Activated naive CD8-positive, alpha-beta T cell treated with anti-CD3 and anti-CD28 coated beads, Interleukin-2, amount 50 U/mL, for 24 hours (primary cell): ENCODE measurements at regions not wholly inside any gene's neighbourhood (a gene's known extent, or its start where the extent isn't known, plus 50 kb on each side); places are given as distances from the start of the nearest gene placed in this dataset.

Experiments
- ATAC-seq: fragments of 150-1000 bp; cut with Tn5 transposase; one replicate; pipeline ENCODE4 v1.10.0; 2021
- DNase-seq: peaks from one replicate; pipeline ENCODE4 v3.0.0; 2021
- H3K27ac Mint-ChIP-seq: one replicate; pipeline ENCODE4 v1.8.0; 2021; ENCODE audit warnings: mild to moderate bottlenecking, mixed read lengths
- H3K27me3 Mint-ChIP-seq: one replicate; pipeline ENCODE4 v1.8.0; 2021; ENCODE audit warnings: mixed read lengths
- H3K36me3 Mint-ChIP-seq: one replicate; pipeline ENCODE4 v1.8.0; 2021; ENCODE audit warnings: low read depth, mixed read lengths
- H3K4me1 Mint-ChIP-seq: one replicate; pipeline ENCODE4 v1.8.0; 2021; ENCODE audit warnings: mixed read lengths
- H3K4me3 Mint-ChIP-seq: one replicate; pipeline ENCODE4 v1.8.0; 2021; ENCODE audit warnings: mild to moderate bottlenecking, moderate library complexity, mixed read lengths
- H3K9me3 Mint-ChIP-seq: one replicate; pipeline ENCODE4 v1.8.0; 2021; ENCODE audit warnings: mixed read lengths

DNA sequence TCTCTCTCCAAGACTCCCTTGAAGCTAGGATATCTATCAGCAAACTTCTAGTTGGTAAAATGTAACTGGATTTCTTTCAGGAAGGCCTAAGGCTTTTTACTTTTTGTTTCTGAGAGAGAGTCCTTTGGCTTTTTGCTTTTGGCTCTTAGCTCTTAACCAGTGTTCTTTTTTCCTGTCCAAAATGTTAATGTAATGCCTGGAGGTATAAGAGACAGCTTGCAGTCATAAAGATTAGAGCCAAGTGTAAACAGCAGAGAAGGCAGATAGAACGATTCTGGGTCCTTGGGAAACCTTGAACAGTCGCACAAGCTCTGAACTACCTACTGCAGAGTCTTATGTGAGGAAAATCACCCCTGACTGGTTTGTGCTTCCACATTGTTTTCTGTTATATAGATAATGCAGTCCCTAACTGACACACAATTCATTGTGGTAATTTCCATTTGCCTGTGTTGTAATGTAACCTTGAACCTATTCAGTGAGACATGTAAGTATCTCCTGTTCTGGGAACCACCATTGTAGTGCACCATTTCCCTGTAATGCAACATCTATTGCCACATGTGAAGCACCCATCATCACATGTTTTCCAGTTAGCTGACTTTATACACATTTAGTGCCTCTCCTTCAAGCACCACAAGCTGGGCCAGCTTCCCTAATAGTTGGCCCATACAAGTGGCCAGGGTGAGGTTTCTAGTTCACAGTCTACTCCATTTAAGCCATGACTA lies 1311.9 kb downstream of the ROBO1 start:
- H3K4me3 Mint-ChIP-seq, result no peak overlapping the region
- no peak for ATAC-seq
- no peak overlapping the region for H3K27ac Mint-ChIP-seq
- H3K4me1 Mint-ChIP-seq, result no peaks in the 10 kb centered on the region
- no peak for DNase-seq
- no peaks in the 10 kb centered on the region for H3K36me3 Mint-ChIP-seq
- H3K27me3 Mint-ChIP-seq, result no peaks in the 10 kb centered on the region
- peaks cover 10% of the 10 kb centered on the region for H3K9me3 Mint-ChIP-seq

DNA sequence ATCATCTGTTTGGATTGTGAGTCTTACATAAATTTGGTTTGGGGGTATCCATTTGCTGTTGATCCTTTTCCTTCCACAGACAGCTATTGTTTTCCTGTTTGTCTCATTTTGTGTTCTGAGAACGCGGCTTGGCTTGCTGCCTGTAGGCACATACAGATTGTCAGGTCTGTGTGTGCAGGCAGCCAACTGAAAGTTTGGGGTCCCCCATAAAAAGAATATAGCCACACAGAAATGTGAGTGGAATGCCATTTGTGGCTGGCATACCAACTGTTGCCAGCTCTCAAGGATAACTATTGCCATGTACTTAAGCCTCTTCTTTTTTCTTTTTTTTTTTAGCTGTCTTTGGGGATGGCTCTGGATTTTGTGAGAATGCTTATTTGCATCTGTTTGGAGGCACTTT lies 1308.0 kb downstream of the ROBO1 start:
- H3K27me3 Mint-ChIP-seq, result no peaks in the 10 kb centered on the region
- no peak overlapping the region for H3K27ac Mint-ChIP-seq
- ATAC-seq, result no peak
- DNase-seq, result no peak
- no peak overlapping the region for H3K4me3 Mint-ChIP-seq
- no peaks in the 10 kb centered on the region for H3K4me1 Mint-ChIP-seq
- peaks cover 12% of the 10 kb centered on the region for H3K9me3 Mint-ChIP-seq
- H3K36me3 Mint-ChIP-seq, result no peaks in the 10 kb centered on the region

DNA sequence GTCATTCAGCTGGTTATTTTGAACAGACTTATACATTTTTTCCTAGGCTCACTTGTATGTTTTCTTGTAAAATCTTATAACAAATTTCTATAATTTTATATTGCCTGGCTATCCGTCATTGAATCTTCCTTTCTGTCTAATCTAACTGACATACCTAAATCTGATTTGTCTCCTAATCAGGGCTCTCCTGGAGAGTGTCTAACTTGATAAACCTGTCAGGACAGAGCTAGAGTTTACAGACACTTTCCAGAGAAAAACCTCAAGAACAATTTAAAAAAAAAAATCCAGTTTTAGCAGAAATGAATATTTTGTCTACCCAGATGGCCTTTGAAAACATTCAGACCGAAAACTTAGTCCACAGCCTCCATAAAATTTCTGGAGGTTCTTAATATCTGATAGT lies 1305.8 kb downstream of the ROBO1 start:
- H3K36me3 Mint-ChIP-seq, result no peaks in the 10 kb centered on the region
- no peak overlapping the region for H3K4me3 Mint-ChIP-seq
- ATAC-seq, result no peak
- peaks cover 17% of the 10 kb centered on the region for H3K9me3 Mint-ChIP-seq
- H3K4me1 Mint-ChIP-seq, result no peaks in the 10 kb centered on the region
- H3K27ac Mint-ChIP-seq, result no peak overlapping the region
- DNase-seq, result no peak
- no peaks in the 10 kb centered on the region for H3K27me3 Mint-ChIP-seq

DNA sequence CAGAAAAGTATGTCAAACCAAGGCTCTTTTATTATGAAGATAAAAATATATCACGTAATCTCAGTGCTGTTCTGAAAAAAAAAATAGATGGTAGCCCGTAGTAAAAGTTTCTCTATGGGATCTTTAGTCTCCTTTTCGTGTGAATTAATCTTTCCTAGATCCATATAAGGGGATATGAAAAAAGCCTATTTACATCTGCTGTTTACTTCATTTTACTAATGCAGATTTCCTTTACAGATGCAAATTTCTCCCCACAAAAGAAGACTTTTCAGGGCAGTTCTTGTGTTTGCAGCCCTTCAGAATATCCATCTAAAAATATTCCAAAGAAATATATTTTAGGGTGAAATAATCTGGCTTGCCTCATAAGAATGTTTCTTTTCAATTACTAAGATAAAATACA lies 1291.7 kb downstream of the ROBO1 start:
- Mint-ChIP-seq H3K27me3 (no peaks in the 10 kb centered on the region), H3K27ac (no peak overlapping the region), H3K4me1 (no peaks in the 10 kb centered on the region), H3K4me3 (no peak overlapping the region), H3K36me3 (no peaks in the 10 kb centered on the region), H3K9me3 (peaks cover 25% of the 10 kb centered on the region)
- DNase-seq (no peak), ATAC-seq (no peak)

DNA sequence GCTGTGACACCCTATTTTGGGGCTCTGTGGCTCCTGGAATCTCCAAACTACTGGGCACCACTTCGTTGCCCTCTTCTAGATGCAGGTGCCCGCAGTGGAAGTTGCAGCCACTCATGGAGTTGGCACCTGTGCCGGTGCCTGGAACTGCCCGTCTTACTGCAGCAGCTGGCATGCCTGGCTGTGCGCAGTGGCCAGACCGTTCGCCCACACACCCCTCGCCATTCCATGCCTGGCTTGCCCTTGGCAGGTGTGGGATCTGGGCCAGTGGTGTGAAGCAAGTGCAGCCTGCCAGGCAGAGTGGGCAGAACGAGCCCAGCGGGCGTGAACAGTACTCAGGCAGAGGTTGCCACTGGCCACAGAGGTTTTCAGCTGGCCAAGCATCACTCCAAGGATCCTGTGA lies 1286.7 kb downstream of the ROBO1 start:
- DNase-seq, result no peak
- Mint-ChIP-seq H3K4me3 (no peak overlapping the region), H3K9me3 (peaks cover 14% of the 10 kb centered on the region), H3K27me3 (no peaks in the 10 kb centered on the region), H3K36me3 (no peaks in the 10 kb centered on the region), H3K4me1 (no peaks in the 10 kb centered on the region), H3K27ac (no peak overlapping the region)
- ATAC-seq, result no peak

DNA sequence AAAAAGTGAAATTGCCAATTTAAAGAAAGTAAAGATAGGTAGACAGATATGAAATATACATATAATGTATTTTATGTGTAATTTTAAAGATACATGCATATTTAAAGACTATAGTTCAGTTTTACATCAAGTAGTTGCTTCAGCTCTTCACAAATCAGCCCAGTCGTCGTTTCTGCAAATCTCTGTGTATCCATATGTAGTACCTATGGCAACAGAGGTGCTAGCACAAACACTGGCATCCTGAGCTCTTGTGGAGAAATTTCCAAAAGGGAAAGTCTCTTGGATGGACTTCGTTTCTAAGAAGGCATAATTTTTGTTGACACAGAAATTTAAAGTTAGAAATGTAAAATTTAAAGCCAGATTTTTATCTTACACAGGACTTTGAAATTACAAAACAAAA lies 1284.7 kb downstream of the ROBO1 start:
- Mint-ChIP-seq H3K4me3 (no peak overlapping the region), H3K27ac (no peak overlapping the region), H3K9me3 (peaks cover 18% of the 10 kb centered on the region), H3K36me3 (no peaks in the 10 kb centered on the region), H3K27me3 (no peaks in the 10 kb centered on the region), H3K4me1 (no peaks in the 10 kb centered on the region)
- ATAC-seq (no peak), DNase-seq (no peak)

DNA sequence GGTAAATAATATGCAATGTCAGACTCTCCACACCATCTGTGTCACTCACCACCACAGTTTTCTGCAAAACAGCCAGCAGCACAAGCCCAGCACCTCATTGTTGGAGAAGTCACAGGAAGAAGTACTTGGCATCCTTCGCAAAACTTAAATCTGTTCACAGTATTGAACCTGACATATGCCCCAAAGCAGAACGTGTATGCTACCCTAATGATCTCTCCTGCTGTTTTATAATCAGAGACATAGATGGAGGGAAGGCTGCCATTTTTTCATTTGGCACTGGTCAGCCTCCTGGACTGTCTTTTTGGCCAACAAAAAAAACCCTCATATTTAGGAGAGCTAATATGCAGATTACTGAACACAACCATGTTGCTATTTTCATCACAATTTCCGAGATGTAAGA lies 1272.9 kb downstream of the ROBO1 start:
- Mint-ChIP-seq H3K36me3 (no peaks in the 10 kb centered on the region), H3K27ac (no peak overlapping the region), H3K4me3 (no peak overlapping the region), H3K27me3 (no peaks in the 10 kb centered on the region), H3K9me3 (no peaks in the 10 kb centered on the region), H3K4me1 (no peaks in the 10 kb centered on the region)
- DNase-seq (no peak), ATAC-seq (no peak)

DNA sequence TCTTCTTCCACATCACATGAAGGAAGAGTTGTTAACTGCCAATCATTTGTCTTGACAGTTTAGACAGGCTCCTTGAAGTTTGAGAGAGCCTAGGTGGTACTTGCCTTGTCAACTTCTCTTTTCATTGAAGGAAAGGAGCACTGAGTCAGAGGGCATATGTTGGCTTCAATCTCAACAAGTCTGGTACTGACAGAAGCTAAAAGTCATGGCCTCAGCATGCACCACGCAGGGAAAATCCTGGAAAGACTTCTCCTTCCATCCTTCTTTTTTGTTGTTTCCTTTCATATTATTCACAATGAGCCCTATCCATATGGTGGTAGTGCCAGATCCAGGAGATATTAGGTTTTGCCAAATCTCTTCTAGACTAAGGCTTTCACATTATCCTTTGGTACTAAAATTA lies 1272.5 kb downstream of the ROBO1 start:
- Mint-ChIP-seq H3K4me3 (no peak overlapping the region), H3K36me3 (no peaks in the 10 kb centered on the region), H3K9me3 (no peaks in the 10 kb centered on the region), H3K27ac (no peak overlapping the region), H3K27me3 (no peaks in the 10 kb centered on the region), H3K4me1 (no peaks in the 10 kb centered on the region)
- DNase-seq (no peak), ATAC-seq (no peak)

DNA sequence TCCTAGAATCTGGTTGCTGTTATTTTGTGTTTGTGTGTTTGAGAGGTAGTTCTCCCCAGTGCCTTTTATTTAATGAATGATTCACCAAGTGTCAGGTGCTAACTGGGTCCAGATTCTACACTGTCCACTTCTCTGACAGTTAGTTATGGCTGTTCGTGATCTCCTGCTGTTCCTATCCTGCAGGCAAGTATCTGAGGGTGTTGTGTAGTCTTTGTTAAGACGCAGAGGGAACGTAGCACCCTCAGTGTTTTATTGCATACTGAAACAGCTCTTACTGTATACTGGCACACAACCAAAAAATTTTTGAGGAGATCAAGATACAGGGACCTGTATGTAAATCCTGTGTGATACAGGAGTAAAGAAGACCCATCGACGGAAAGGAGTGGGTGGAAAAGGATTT lies 1271.3 kb downstream of the ROBO1 start:
- no peak for ATAC-seq
- no peaks in the 10 kb centered on the region for H3K9me3 Mint-ChIP-seq
- H3K36me3 Mint-ChIP-seq, result no peaks in the 10 kb centered on the region
- no peak overlapping the region for H3K27ac Mint-ChIP-seq
- no peaks in the 10 kb centered on the region for H3K4me1 Mint-ChIP-seq
- H3K27me3 Mint-ChIP-seq, result no peaks in the 10 kb centered on the region
- H3K4me3 Mint-ChIP-seq, result no peak overlapping the region
- DNase-seq, result no peak

DNA sequence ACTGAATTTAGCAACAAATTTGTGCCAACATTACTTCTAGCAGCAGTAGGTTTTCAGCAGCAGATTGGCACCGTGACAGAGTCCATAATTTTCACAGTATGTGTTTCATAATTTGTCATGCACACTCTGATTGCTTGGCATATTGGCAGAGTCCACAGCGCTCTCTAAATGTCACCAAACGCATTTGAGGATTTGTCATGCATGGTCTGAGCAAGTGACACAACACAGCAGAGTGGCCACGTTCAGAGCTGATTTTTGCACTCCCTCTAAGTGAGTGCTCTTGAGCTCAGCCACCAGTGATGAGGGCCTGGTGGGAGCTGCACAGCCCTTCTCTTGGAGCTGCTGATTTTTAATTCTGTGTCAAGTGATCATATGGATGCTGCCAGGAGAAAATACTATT lies 1270.8 kb downstream of the ROBO1 start:
- DNase-seq (no peak), ATAC-seq (no peak)
- Mint-ChIP-seq H3K4me3 (no peak overlapping the region), H3K36me3 (no peaks in the 10 kb centered on the region), H3K9me3 (no peaks in the 10 kb centered on the region), H3K27ac (no peak overlapping the region), H3K27me3 (no peaks in the 10 kb centered on the region), H3K4me1 (no peaks in the 10 kb centered on the region)

DNA sequence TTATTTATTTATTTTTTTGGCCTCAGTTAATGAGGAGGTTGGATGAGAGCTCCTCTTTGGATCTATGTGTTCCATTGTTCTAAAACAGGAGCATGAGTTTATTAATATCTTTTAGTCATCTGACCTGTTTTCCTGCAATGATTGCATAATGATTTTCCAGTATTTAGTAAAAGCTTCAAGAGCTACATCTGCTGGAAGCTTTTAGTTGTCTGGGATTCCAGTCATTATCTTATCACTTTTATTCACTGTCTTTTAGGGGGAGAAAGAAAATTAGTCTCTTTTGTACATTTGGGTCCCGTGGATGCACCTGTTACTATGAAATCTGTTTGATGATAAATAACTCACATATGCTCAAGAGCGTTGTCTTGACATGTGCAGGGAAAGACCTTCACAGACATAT lies 1270.0 kb downstream of the ROBO1 start:
- Mint-ChIP-seq H3K27ac (no peak overlapping the region), H3K9me3 (no peaks in the 10 kb centered on the region), H3K4me1 (no peaks in the 10 kb centered on the region), H3K4me3 (no peak overlapping the region), H3K36me3 (no peaks in the 10 kb centered on the region), H3K27me3 (no peaks in the 10 kb centered on the region)
- ATAC-seq (no peak), DNase-seq (no peak)

DNA sequence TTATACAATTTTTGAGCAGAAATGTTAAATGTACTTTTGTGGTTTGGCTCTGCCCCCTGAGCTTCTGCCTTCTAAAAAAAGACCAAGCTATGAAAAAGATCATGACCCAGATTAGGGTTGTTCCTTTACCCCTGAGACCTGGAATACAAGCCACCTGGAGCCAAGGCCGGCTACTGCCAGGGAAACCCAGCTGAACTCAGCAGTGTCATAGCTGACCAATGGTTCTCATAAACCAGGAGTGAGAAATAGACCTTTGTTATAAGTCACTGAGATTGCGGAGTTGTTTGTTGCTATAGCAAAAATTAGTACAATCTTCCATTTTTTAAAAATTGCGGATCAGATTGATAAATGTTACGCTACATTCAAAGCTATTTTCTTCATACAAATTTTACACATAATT lies 1261.7 kb downstream of the ROBO1 start:
- ATAC-seq, result no peak
- no peaks in the 10 kb centered on the region for H3K36me3 Mint-ChIP-seq

DNA sequence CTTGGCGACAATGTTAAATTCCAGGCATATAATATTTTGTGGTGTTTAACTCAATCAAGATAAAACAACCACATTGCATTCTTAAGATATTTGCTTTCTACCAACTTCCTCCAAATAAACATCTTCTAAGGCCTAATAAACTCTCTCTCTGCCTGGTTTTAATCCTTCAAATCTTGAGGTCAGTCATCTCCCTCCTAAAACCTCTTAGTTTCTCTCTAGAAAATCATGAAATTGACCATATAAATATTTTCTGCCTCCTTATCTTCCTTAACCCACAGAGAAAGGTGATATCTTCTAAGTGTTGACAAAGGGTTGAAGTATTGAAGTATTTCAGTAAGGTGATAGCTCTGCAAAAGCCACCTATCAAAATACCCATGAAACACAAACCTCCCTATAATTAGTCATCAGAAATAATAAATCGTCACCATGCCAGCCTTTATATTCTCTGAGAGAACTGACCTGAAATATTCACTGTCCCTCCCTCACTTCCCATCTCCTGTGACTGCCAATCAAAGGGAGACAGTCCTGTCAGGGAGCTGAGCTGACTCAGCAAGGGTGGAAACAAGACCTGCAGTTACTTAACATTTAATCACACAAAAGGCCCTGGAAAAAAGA lies 1261.1 kb downstream of the ROBO1 start:
- Mint-ChIP-seq H3K27ac (no peak overlapping the region), H3K4me1 (no peaks in the 10 kb centered on the region), H3K4me3 (no peak overlapping the region), H3K36me3 (no peaks in the 10 kb centered on the region), H3K27me3 (no peaks in the 10 kb centered on the region), H3K9me3 (peaks cover 9% of the 10 kb centered on the region)
- ATAC-seq (no peak), DNase-seq (no peak)

More for the DNA sequence above, 1261.7 kb downstream of the ROBO1 start:
- DNase-seq, result no peak
- H3K27me3 Mint-ChIP-seq, result no peaks in the 10 kb centered on the region
- H3K9me3 Mint-ChIP-seq, result peaks cover 9% of the 10 kb centered on the region
- no peak overlapping the region for H3K4me3 Mint-ChIP-seq
- no peaks in the 10 kb centered on the region for H3K4me1 Mint-ChIP-seq
- no peak overlapping the region for H3K27ac Mint-ChIP-seq

DNA sequence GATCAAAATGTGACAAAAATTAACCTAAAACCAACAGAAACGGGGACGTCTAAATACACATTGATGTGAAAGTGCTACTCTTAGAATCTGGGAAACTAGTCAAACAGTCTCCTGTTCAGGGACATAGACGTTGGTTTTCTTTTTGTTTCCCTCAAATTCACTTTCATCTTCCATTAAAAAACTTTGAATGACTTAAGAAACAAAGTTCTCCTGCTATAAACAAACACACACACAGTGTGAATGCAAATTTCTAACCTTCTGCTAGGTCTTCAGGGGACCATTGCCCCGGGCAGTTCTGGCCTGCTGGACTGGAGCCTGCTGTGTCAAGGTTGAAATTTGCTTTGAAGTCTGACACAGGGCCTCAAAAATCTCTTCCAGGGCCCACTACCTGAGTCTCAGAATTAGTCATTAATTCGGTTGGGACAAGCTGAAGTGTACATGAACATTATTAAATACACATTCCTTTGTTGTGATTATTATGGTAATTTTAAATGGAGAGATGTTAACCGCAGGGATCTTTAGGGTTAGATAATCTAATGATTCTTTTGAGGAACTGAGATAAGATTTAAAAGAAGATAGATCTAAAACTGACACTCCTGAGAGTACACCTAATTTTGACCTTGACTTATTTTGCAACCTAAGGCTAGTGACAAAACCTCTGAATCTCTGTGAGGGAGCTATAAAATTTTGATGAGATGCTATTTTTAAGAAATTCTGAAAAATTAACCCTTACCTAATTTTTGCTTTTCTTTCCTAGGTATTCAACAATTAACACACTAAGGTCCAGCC lies 1260.4 kb downstream of the ROBO1 start:
- H3K27me3 Mint-ChIP-seq, result no peaks in the 10 kb centered on the region
- H3K36me3 Mint-ChIP-seq, result no peaks in the 10 kb centered on the region

DNA sequence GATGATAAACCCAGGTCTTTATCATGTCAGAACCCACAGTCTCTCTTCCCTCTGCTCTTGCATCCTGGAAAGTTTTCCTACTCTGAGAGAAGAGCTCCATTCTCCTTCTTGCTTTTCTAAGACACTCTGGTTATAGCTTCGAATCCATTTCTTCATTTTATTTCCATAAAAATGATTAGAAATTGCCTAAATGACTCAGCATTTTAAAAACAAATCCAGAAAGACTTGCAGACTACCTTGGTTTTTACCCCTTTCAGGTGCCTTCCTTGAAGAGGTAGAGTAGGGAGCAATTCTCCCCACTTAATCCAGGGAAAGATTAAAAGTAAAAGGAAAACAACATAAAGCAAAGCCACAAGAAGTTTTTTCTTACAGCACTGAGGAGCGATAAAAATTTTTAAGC lies 1256.0 kb downstream of the ROBO1 start:
- ATAC-seq, result no peak
- H3K27me3 Mint-ChIP-seq, result no peaks in the 10 kb centered on the region

More for the DNA sequence above, 1260.4 kb downstream of the ROBO1 start:
- no peaks in the 10 kb centered on the region for H3K4me1 Mint-ChIP-seq
- DNase-seq (no peak), ATAC-seq (no peak)
- H3K4me3 Mint-ChIP-seq, result no peak overlapping the region
- H3K9me3 Mint-ChIP-seq, result peaks cover 13% of the 10 kb centered on the region
- no peak overlapping the region for H3K27ac Mint-ChIP-seq

More for the DNA sequence above, 1256.0 kb downstream of the ROBO1 start:
- DNase-seq, result no peak
- Mint-ChIP-seq H3K4me1 (no peaks in the 10 kb centered on the region), H3K9me3 (peaks cover 13% of the 10 kb centered on the region), H3K36me3 (no peaks in the 10 kb centered on the region), H3K27ac (no peak overlapping the region), H3K4me3 (no peak overlapping the region)
